ENCODE measurements at regions not wholly inside any gene's neighbourhood (a gene's known extent, or its start where the extent isn't known, plus 50 kb on each side); places are given as distances from the start of the nearest gene placed in this dataset.

DNA sequence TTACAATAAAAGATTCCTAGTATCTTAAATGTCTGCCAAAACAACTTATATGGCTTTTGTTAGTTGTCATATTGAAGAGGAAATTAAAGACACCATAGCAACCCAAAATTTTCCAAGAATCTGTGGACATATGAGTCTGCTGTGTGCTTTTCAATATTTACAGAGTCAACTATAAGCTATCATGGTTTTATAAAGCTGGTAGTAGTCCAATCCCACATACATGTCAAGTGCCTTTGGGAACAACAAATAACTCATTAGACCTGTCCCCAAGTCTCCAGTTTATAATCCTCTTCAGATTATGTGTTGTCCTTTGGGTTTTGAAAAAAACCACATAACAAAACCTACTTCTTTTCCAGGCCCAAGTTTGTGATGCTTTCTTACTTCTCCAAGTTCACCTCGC lies 293.8 kb upstream of the USP25 start:
- H3K27me3 Mint-ChIP-seq (ENCODE audit: unreplicated experiment) = peaks cover 2% of the 10 kb centered on the region
- no peak for DNase-seq (ENCODE audit: extremely low spot score, unreplicated experiment)
- H3K27ac Mint-ChIP-seq (ENCODE audit: unreplicated experiment) = no peak overlapping the region
- no peaks in the 10 kb centered on the region for H3K9me3 Mint-ChIP-seq (ENCODE audit: unreplicated experiment)
- H3K4me1 Mint-ChIP-seq (ENCODE audit: unreplicated experiment) = no peaks in the 10 kb centered on the region
- H3K36me3 Mint-ChIP-seq (ENCODE audit: unreplicated experiment) = no peaks in the 10 kb centered on the region
- no peak overlapping the region for H3K4me3 Mint-ChIP-seq (ENCODE audit: unreplicated experiment)
- TF ChIP-seq, protein P1, sequence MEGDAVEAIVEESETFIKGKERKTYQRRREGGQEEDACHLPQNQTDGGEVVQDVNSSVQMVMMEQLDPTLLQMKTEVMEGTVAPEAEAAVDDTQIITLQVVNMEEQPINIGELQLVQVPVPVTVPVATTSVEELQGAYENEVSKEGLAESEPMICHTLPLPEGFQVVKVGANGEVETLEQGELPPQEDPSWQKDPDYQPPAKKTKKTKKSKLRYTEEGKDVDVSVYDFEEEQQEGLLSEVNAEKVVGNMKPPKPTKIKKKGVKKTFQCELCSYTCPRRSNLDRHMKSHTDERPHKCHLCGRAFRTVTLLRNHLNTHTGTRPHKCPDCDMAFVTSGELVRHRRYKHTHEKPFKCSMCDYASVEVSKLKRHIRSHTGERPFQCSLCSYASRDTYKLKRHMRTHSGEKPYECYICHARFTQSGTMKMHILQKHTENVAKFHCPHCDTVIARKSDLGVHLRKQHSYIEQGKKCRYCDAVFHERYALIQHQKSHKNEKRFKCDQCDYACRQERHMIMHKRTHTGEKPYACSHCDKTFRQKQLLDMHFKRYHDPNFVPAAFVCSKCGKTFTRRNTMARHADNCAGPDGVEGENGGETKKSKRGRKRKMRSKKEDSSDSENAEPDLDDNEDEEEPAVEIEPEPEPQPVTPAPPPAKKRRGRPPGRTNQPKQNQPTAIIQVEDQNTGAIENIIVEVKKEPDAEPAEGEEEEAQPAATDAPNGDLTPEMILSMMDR (IDR thresholded peaks at IDR 0.05) = no peak

DNA sequence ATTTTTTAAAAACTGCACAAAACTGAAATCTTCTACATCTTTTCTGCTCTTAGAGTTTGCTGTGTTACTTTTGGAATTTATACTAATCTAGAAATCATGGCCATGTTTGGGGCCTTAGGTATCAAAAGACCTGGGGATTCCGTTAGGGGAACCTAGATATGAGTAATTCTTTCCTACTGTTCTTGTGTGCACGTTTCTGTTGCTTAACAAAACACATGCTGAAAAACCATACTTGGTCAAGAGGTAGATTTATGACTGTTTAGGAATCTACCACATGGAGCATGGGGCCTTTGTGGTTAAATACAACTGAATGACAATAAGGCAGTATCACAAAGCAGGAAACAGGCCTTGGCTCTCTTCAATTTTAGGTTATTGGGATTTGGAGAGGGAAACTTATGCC lies 291.9 kb upstream of the USP25 start:
- Mint-ChIP-seq H3K27ac (ENCODE audit: unreplicated experiment) (no peak overlapping the region), H3K36me3 (ENCODE audit: unreplicated experiment) (no peaks in the 10 kb centered on the region), H3K9me3 (ENCODE audit: unreplicated experiment) (no peaks in the 10 kb centered on the region), H3K4me3 (ENCODE audit: unreplicated experiment) (no peak overlapping the region), H3K27me3 (ENCODE audit: unreplicated experiment) (peaks cover 2% of the 10 kb centered on the region), H3K4me1 (ENCODE audit: unreplicated experiment) (no peaks in the 10 kb centered on the region)
- DNase-seq (ENCODE audit: extremely low spot score, unreplicated experiment) = no peak
- TF ChIP-seq, protein P1 (IDR thresholded peaks at IDR 0.05) = no peak

DNA sequence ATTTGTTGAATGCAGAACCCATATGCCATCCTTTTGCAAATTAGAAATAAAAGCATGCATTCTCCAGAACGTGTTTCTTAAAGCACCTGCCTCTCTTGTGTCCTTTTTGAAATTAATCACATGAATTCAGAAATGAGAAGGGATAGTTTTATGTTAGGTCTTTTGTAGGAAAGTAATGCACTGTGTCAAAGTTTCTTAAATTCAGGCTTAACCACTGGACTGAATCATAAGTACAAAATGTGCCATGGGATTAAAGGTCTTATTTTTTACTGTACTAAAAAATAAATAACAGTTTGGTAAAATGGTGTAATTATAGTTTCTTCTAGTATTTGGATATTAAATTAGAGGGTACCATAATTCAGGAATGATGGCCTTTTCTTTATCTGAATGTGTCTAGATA lies 290.1 kb upstream of the USP25 start:
- no peak overlapping the region for H3K27ac Mint-ChIP-seq (ENCODE audit: unreplicated experiment)
- H3K36me3 Mint-ChIP-seq (ENCODE audit: unreplicated experiment) = no peaks in the 10 kb centered on the region
- TF ChIP-seq, protein P1 (IDR thresholded peaks at IDR 0.05) = no peak
- H3K27me3 Mint-ChIP-seq (ENCODE audit: unreplicated experiment) = peaks cover 2% of the 10 kb centered on the region
- no peak overlapping the region for H3K4me3 Mint-ChIP-seq (ENCODE audit: unreplicated experiment)
- no peaks in the 10 kb centered on the region for H3K9me3 Mint-ChIP-seq (ENCODE audit: unreplicated experiment)
- no peak for DNase-seq (ENCODE audit: extremely low spot score, unreplicated experiment)
- H3K4me1 Mint-ChIP-seq (ENCODE audit: unreplicated experiment) = no peaks in the 10 kb centered on the region

DNA sequence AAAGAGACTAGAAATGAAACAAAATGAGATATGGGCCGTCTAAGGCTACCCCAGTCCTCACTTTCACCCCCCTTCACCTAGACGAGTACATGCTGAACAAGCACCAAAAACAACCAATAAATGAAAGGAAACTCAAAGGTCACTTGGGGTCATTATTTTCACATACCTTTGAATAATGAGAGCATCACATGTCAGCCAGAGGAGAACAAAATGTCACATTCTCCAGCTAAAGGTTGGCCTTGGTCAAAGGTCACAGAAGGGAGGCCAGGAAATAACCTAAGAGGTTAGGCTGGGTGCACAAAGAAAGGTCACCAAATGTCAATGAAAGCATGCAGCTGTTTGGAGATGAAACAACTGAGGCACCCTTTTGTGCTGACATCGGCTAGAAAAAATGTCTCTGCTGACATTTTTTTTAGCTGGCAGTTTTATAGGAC lies 288.7 kb upstream of the USP25 start:
- H3K4me1 Mint-ChIP-seq (ENCODE audit: unreplicated experiment) = no peaks in the 10 kb centered on the region
- peaks cover 1% of the 10 kb centered on the region for H3K27me3 Mint-ChIP-seq (ENCODE audit: unreplicated experiment)
- H3K27ac Mint-ChIP-seq (ENCODE audit: unreplicated experiment) = no peak overlapping the region
- no peaks in the 10 kb centered on the region for H3K36me3 Mint-ChIP-seq (ENCODE audit: unreplicated experiment)
- TF ChIP-seq, protein P1 (IDR thresholded peaks at IDR 0.05) = no peak
- H3K4me3 Mint-ChIP-seq (ENCODE audit: unreplicated experiment) = no peak overlapping the region
- no peaks in the 10 kb centered on the region for H3K9me3 Mint-ChIP-seq (ENCODE audit: unreplicated experiment)
- no peak for DNase-seq (ENCODE audit: extremely low spot score, unreplicated experiment)

DNA sequence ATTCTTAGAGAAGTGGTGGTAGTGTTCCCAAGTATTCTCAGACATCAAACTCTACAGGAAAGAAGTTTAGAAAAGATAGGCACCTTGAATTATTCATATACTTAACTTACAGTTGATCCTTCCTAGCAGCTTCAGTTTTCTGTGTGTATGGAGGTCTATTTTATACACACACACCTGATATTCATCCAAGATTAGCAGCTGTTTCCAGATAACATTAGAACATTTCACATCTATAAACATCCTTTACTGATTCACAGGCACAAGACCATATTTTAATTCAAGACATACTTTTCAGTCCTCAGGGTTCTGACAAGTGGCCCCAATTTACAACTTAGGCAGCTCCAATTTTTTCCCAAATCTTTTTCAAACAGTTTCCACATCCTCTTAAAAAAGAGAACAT lies 287.8 kb upstream of the USP25 start:
- H3K4me1 Mint-ChIP-seq (ENCODE audit: unreplicated experiment) = no peaks in the 10 kb centered on the region
- no peak overlapping the region for H3K4me3 Mint-ChIP-seq (ENCODE audit: unreplicated experiment)
- DNase-seq (ENCODE audit: extremely low spot score, unreplicated experiment) = no peak
- no peaks in the 10 kb centered on the region for H3K36me3 Mint-ChIP-seq (ENCODE audit: unreplicated experiment)
- H3K27ac Mint-ChIP-seq (ENCODE audit: unreplicated experiment) = no peak overlapping the region
- TF ChIP-seq, protein P1 (IDR thresholded peaks at IDR 0.05) = no peak
- no peaks in the 10 kb centered on the region for H3K27me3 Mint-ChIP-seq (ENCODE audit: unreplicated experiment)
- no peaks in the 10 kb centered on the region for H3K9me3 Mint-ChIP-seq (ENCODE audit: unreplicated experiment)
